ENCODE measurements at regions not wholly inside any gene's neighbourhood (a gene's known extent, or its start where the extent isn't known, plus 50 kb on each side); places are given as distances from the start of the nearest gene placed in this dataset.
A peak's percentile ranks its signal among the peaks of the same experiment; 100 is the strongest.

DNA sequence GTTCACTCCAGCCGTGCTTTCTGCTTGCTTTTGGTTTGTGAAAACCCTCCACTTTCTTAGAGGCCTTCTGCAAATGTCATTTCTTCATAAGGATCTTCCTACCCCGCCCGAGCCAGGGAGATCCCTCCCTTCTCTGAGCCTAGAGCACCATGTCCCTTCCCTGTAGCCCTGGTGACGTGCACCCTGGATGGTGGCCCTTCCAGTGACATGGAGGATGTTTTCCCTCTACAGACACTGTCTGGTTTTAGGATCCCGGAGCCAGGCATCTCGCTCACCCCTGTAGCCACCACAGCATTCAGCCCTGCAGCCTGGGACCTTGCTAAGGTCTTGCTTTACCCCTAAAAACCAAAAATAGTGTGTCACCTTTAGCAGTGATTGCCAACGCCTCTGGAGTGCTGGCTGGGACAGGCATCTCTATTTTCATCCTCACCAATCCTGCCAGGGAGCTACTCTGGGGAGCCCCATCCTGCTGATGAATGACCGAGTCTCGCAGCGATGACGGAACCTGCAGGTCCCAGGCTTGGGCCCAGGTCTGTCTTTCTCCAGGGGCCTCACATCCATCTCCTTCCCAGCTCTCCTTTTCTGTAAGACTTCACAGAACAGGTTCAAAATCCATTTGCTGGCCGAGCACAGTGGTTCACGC is 394.1 kb upstream of the TNRC6C start:
- Mint-ChIP-seq H3K27ac (ENCODE audit: low read depth) (no peak overlapping the region), H3K36me3 (ENCODE audit: insufficient read depth) (no peaks in the 10 kb centered on the region), H3K27me3 (peaks cover 56% of the 10 kb centered on the region), H3K4me3 (no peak overlapping the region), H3K9me3 (no peaks in the 10 kb centered on the region), H3K4me1 (no peaks in the 10 kb centered on the region)
- ATAC-seq (replicated peaks; ENCODE audit: extremely low read depth, poor library complexity, severe bottlenecking) = no peak
- no peak for DNase-seq (ENCODE audit: low spot score in 2 of 2)

DNA sequence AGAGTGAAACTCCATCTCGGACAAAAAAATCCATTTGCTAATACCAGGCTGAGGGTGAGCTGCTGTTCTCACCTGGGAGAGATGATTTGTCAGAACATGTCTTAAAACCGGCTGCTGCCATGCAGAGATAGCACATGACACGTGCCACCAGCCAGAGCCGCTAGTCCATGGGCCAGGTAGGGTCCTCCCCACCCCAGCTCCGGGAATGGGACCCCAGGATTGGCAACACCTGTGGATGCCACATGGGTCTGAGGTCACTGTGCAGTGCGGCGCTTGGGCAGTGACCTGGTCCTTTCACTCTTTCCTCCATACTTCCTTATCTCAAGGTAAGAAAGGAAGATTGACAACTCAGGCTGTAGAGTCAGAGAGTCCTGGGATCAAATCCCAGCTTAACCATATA is 393.3 kb upstream of the TNRC6C start:
- no peak overlapping the region for H3K4me3 Mint-ChIP-seq
- no peak overlapping the region for H3K27ac Mint-ChIP-seq (ENCODE audit: low read depth)
- ATAC-seq (replicated peaks; ENCODE audit: extremely low read depth, poor library complexity, severe bottlenecking) (no peak), DNase-seq (ENCODE audit: low spot score in 2 of 2) (no peak)
- no peaks in the 10 kb centered on the region for H3K36me3 Mint-ChIP-seq (ENCODE audit: insufficient read depth)
- H3K4me1 Mint-ChIP-seq = no peaks in the 10 kb centered on the region
- peaks cover 56% of the 10 kb centered on the region for H3K27me3 Mint-ChIP-seq
- H3K9me3 Mint-ChIP-seq = no peaks in the 10 kb centered on the region

DNA sequence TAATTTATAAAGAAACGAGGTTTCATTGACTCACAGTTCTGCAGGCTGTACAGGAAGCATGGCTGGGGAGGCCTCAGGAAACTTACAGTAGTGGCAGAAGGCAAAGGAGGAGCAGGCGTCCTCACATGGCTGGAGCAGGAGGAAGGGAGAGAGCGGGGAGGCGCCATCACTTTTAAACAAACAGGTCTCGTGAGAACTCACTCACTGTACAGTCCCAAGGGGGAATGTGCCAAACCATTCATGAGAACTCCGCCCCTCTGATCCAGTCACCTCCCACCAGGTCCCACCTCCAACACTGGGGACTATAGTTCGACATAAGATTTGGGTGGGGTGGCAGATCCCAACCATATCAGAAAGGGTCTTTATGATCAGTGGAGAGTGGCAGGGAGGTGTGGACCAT is 392.4 kb upstream of the TNRC6C start:
- Mint-ChIP-seq H3K9me3 (no peaks in the 10 kb centered on the region), H3K27ac (ENCODE audit: low read depth) (no peak overlapping the region), H3K4me1 (no peaks in the 10 kb centered on the region)

DNA sequence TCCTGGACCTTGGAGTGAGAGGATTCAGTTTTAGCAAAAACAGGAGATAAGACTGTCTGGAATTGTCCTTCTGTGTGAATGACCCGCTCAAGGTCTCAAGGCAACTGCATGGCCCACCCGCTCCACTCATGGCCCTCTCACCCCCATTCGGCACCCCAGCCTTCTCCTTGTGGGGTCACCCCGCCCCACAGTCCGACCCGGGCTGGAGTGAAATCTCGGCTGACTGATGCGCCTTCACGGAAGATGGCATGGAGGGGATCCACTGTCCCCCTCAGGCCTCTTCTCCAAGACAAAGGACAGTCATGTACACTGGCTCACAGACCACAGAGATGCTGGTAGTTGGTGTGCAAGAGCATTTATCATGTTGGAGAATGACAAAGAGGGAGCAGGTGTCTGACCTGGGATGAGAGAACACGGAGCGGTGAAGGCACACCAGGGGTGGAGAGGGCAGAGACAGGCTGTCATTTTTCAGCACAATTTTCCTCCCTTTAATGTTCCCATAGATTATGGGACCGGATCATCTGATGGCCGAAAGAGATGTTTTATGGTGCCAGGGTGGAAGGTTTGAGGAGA is 391.9 kb upstream of the TNRC6C start:
- Mint-ChIP-seq H3K27me3 (peaks cover 64% of the 10 kb centered on the region), H3K36me3 (ENCODE audit: insufficient read depth) (no peaks in the 10 kb centered on the region), H3K4me3 (no peak overlapping the region), H3K27ac (ENCODE audit: low read depth) (no peak overlapping the region), H3K9me3 (no peaks in the 10 kb centered on the region), H3K4me1 (peaks cover 3% of the 10 kb centered on the region)
- no peak for ATAC-seq (replicated peaks; ENCODE audit: extremely low read depth, poor library complexity, severe bottlenecking)
- DNase-seq (ENCODE audit: low spot score in 2 of 2) = no peak

More for the DNA sequence above, 392.4 kb upstream of the TNRC6C start:
- H3K27me3 Mint-ChIP-seq = peaks cover 59% of the 10 kb centered on the region
- DNase-seq (ENCODE audit: low spot score in 2 of 2) (no peak), ATAC-seq (replicated peaks; ENCODE audit: extremely low read depth, poor library complexity, severe bottlenecking) (no peak)
- no peaks in the 10 kb centered on the region for H3K36me3 Mint-ChIP-seq (ENCODE audit: insufficient read depth)
- no peak overlapping the region for H3K4me3 Mint-ChIP-seq

DNA sequence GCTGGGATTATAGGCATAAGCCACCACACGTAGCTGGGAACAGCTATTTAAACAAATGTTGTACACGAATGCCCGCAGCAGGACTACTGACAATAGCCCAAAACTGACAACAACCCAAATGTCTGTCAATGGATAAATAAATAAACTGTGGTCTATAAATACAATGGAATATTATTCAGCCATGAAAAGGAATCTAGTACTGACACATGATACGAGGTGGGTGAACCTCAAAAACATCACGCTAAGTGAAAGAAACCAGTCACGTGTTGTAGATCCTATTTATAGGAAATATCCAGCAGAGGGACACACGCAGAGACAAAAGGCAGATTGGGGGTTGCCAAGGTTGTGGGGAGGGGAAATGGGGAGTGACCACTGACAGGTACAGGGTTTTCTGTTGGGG is 390.0 kb upstream of the TNRC6C start:
- no peaks in the 10 kb centered on the region for H3K9me3 Mint-ChIP-seq
- peaks cover 75% of the 10 kb centered on the region for H3K27me3 Mint-ChIP-seq
- H3K36me3 Mint-ChIP-seq (ENCODE audit: insufficient read depth) = no peaks in the 10 kb centered on the region
- H3K4me3 Mint-ChIP-seq = no peak overlapping the region
- DNase-seq (ENCODE audit: low spot score in 2 of 2) (no peak), ATAC-seq (replicated peaks; ENCODE audit: extremely low read depth, poor library complexity, severe bottlenecking) (no peak)
- H3K4me1 Mint-ChIP-seq = peaks cover 8% of the 10 kb centered on the region
- no peak overlapping the region for H3K27ac Mint-ChIP-seq (ENCODE audit: low read depth)

DNA sequence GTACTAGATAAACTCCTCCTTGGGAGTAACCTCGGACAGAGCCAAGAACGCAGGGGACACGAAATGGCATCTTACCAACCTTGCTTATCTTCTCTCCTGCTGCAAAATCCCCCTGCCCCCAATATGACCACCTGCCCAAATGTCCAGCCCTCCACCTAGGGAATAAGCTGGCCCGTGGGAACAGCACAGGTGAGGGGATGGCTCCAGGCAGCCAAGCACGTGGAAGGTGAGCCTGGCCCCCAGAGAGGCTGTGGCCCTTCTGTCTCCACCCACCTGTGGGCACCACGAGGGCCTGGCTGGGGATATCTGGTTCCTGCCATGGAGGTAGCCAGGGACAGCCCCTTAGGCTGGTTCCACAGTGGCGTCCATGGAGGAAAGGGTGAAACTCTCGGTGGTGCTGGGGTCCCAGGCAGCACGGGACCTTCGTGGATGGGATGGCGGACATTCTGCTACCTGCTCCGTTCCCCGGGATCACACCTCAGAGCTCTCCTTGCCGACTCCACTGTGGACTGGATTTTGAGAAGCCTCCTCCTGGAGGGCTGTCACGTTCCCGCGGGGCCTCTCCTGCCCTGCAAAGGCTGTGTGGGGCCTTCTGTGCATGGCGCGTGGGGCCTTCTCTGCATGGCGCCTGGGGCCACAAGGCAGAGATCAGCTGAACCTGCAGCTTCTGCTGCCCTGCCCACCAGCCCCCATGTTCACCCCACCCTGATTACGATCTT is 388.5 kb upstream of the TNRC6C start:
- Mint-ChIP-seq H3K36me3 (ENCODE audit: insufficient read depth) (no peaks in the 10 kb centered on the region), H3K27me3 (peaks cover 65% of the 10 kb centered on the region), H3K4me3 (no peak overlapping the region), H3K9me3 (no peaks in the 10 kb centered on the region), H3K27ac (ENCODE audit: low read depth) (no peak overlapping the region), H3K4me1 (peaks cover 8% of the 10 kb centered on the region)
- DNase-seq (ENCODE audit: low spot score in 2 of 2) (no peak), ATAC-seq (replicated peaks; ENCODE audit: extremely low read depth, poor library complexity, severe bottlenecking) (no peak)

DNA sequence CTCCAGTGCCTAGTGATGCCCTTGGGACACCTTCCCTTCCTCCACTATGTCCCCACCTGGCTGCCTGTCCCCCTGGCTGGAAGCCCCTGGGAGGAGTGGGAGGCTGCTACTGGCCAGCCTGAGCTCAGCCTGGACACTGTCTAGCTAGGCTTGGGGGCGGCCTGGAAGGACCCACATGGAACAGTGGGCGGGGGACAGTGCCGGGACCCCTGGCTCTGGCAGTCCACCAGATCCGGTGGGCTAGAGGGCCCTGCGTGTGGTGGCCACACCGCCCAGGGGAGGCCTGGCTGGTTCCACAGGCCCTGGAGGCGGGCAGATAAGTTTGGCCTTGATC is 388.0 kb upstream of the TNRC6C start:
- Mint-ChIP-seq H3K4me1 (peaks cover 8% of the 10 kb centered on the region), H3K27me3 (peaks cover 63% of the 10 kb centered on the region), H3K9me3 (no peaks in the 10 kb centered on the region), H3K36me3 (ENCODE audit: insufficient read depth) (no peaks in the 10 kb centered on the region), H3K27ac (ENCODE audit: low read depth) (no peak overlapping the region), H3K4me3 (no peak overlapping the region)
- ATAC-seq (replicated peaks; ENCODE audit: extremely low read depth, poor library complexity, severe bottlenecking) (no peak), DNase-seq (ENCODE audit: low spot score in 2 of 2) (no peak)

DNA sequence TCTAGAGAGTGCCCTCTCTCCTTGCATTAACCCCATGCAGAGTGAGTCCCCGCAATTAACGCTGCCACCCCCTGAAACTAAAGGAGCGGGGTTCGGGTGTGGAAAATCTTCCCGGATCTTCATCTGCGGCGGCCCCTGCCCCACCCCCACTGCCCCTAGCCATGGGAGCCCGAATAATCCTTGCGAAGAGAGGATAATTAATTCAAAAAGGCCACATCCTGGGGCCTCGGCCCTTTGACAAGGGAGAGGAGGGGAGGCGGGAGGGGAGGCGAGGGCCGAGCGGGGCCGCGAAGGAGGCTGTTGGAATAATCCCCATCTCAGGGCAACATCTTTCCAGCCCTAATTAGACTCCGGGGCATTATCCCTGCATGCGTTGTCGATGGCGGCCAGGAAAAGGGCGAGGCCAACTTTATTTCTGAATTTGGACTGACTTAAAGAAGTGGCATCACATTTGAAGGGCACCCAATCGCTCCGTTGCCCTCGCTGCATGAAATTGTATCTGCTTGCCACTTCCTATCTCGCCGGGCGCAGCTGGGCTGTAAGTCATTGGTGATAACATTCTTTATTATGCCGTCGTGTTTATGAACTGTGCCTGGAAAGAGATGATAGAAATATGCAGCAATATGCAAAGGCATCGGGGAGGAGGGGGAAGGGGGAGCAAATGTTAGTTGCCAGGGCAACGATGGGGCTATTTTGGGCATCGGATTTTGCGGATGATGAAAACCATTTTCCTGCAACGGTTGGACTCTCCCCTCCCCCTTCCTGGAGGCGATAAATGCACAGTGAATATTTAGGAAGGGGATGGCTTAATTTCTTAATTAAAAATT is 387.1 kb upstream of the TNRC6C start:
- no peak for ATAC-seq (replicated peaks; ENCODE audit: extremely low read depth, poor library complexity, severe bottlenecking)
- no peaks in the 10 kb centered on the region for H3K9me3 Mint-ChIP-seq
- DNase-seq (ENCODE audit: low spot score in 2 of 2) = no peak
- no peaks in the 10 kb centered on the region for H3K36me3 Mint-ChIP-seq (ENCODE audit: insufficient read depth)
- H3K27me3 Mint-ChIP-seq = peaks cover 55% of the 10 kb centered on the region
- H3K4me3 Mint-ChIP-seq = peak overlapping the region; percentile 54
- H3K27ac Mint-ChIP-seq (ENCODE audit: low read depth) = no peak overlapping the region
- H3K4me1 Mint-ChIP-seq = peaks cover 8% of the 10 kb centered on the region

DNA sequence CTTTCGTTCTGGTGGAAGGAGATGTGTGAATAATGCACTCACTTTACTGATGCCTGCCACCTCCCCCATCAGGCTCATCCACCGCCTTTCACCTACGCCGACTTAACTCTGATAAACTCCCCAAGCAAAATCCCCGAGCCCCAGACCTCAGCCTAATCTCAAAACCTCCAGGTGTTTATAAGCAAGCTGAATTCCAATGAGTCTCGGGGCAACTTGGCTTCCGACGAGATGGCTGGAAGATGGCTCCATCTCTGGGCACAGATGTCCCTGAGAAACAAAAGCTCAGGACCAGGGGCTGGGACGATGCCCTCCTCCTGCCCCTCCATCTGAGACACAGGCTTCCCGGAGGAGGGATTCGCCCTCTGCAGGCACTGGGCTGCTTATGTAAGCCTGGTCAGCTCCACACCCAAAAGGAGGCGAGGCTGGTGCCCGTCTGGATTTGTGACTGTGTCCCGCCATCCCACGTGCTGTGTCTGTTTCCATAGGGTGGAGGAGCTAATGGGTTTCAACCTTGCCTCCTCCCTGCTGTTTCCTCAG is 386.4 kb upstream of the TNRC6C start:
- Mint-ChIP-seq H3K27me3 (peaks cover 53% of the 10 kb centered on the region), H3K9me3 (no peaks in the 10 kb centered on the region), H3K4me1 (peaks cover 8% of the 10 kb centered on the region), H3K36me3 (ENCODE audit: insufficient read depth) (no peaks in the 10 kb centered on the region), H3K27ac (ENCODE audit: low read depth) (no peak overlapping the region), H3K4me3 (no peak overlapping the region)
- DNase-seq (ENCODE audit: low spot score in 2 of 2) (no peak), ATAC-seq (replicated peaks; ENCODE audit: extremely low read depth, poor library complexity, severe bottlenecking) (no peak)

DNA sequence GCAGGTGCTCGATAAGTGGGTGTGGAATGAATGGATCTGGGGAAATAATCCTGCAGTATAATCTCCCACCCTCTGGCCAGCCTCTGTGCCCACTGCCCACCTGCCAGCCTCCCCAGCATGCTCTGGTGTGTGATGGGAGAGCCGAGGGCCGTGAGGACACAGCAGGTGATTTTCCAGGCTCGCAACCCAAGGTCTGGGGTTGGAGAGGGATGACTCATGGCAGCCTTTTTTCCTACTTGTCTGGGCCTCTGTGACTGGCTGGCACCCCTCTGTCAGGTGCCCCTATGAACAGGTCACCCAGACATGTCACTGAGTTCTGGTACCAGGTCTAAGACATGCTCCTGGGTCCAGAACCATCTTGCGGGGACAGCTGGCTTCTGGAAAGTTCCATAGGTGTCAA is 385.7 kb upstream of the TNRC6C start:
- no peak overlapping the region for H3K27ac Mint-ChIP-seq (ENCODE audit: low read depth)
- H3K4me1 Mint-ChIP-seq = peaks cover 8% of the 10 kb centered on the region
- no peak overlapping the region for H3K4me3 Mint-ChIP-seq
- no peak for ATAC-seq (replicated peaks; ENCODE audit: extremely low read depth, poor library complexity, severe bottlenecking)
- H3K27me3 Mint-ChIP-seq = peaks cover 53% of the 10 kb centered on the region
- H3K9me3 Mint-ChIP-seq = no peaks in the 10 kb centered on the region
- H3K36me3 Mint-ChIP-seq (ENCODE audit: insufficient read depth) = no peaks in the 10 kb centered on the region
- no peak for DNase-seq (ENCODE audit: low spot score in 2 of 2)

DNA sequence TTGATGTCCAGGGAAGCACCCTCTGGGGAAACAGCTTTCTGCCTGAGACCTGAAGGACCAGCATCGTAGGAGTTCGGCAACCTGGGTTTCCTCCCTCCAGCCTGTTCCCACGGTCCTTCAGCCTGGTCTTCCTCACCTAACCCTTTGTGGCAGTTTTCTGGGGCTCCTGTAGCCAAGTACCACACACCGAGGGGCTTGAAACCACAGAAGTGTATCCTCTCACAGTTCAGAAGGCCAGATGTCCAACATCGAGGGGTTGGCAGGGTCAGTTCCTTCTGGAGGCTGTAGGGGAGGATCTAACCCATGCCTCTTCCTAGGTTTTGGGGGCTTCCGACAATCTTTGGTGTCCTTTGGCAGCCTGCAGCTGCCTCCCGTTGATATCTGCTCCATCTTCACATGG is 381.0 kb upstream of the TNRC6C start:
- H3K4me1 Mint-ChIP-seq = no peaks in the 10 kb centered on the region
- no peak overlapping the region for H3K27ac Mint-ChIP-seq (ENCODE audit: low read depth)
- DNase-seq (ENCODE audit: low spot score in 2 of 2) (no peak), ATAC-seq (replicated peaks; ENCODE audit: extremely low read depth, poor library complexity, severe bottlenecking) (no peak)
- no peak overlapping the region for H3K4me3 Mint-ChIP-seq
- peaks cover 36% of the 10 kb centered on the region for H3K27me3 Mint-ChIP-seq
- H3K36me3 Mint-ChIP-seq (ENCODE audit: insufficient read depth) = peaks cover 2% of the 10 kb centered on the region
- no peaks in the 10 kb centered on the region for H3K9me3 Mint-ChIP-seq

DNA sequence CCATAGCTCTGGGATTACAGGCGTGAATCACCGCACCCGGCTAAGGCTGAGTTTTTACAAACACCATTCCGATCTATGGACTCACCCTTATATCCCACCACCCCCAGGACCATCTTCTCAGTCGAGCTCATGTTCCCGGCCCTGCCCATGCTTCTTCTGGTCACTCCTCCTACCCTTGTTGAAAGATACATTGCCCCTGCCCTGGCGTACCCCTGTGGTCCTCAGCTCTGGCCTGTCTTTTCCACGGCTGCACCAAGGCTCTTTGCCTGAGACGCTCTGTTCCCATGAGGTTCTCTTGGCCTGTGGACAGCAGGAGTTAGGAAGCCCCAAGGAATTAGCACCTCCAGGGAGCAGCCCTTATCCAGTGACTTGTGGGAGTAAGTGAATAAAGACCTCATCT is 379.4 kb upstream of the TNRC6C start:
- Mint-ChIP-seq H3K27me3 (peaks cover 26% of the 10 kb centered on the region), H3K36me3 (ENCODE audit: insufficient read depth) (peaks cover 2% of the 10 kb centered on the region), H3K9me3 (no peaks in the 10 kb centered on the region), H3K4me1 (no peaks in the 10 kb centered on the region), H3K4me3 (no peak overlapping the region), H3K27ac (ENCODE audit: low read depth) (no peak overlapping the region)
- DNase-seq (ENCODE audit: low spot score in 2 of 2) (no peak), ATAC-seq (replicated peaks; ENCODE audit: extremely low read depth, poor library complexity, severe bottlenecking) (no peak)
